Fibroblast of peridontal ligament (primary cell): ENCODE measurements at regions not wholly inside any gene's neighbourhood (a gene's known extent, or its start where the extent isn't known, plus 50 kb on each side); places are given as distances from the start of the nearest gene placed in this dataset.
"Not testable (repeated sequence)": the region's sequence is repeated elsewhere in the genome, so short reads cannot be mapped to it uniquely, and the experiment has no call there.

Source experiments
- DNase-seq: peaks from one replicate; pipeline ENCODE4 v3.0.0-alpha.2; 2010; ENCODE audit errors: extremely low read depth

GRCh38 chr7:86592185-86592584 lies 51.5 kb upstream of the GRM3 start:
- no peak for DNase-seq

DNA sequence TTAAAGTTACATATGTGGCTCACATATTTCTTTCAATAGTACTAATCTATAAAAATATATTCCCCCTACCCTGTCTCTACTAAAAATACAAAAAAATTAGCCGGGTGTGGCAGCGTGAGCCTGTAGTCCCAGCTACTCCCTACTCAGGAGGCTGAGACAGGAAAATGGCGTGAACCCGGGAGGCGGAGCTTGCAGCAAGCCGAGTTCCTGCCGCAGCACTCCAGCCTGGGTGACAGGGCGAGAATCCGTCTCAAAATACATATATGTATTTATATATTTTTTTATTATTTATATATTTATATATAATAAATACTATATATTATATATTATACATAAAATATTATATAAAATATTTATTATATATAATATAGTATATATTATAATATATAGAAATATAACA lies 69.7 kb upstream of the GRM3 start:
- no peak for DNase-seq

- no peak for DNase-seq
Measured at GRCh38 chr7:86558680-86559501, 84.8 kb upstream of the GRM3 start.

- no peak for DNase-seq
Measured at GRCh38 chr7:86534641-86535040, 109.1 kb upstream of the GRM3 start.

DNA sequence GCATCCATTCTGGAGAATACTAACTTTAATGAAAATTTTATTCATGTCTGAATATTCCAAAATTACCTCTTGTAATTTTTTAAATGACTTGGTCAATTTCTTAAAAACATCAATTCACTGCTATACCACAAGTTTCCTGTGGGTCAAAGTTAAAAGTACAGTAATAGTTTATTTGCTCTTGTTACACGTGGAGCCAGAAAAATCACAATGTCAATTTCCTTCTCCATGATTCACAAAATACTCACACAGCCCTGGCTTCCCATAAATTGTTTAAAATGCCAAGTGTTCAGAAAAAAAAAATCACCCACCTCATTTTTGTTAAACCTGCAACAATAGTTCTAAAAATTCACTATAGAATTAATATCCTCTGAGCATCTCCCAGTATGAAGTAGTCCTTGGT lies 139.5 kb upstream of the GRM3 start:
- no peak for DNase-seq

- DNase-seq = no peak
Measured at GRCh38 chr7:86499986-86500385, 143.7 kb upstream of the GRM3 start.

DNA sequence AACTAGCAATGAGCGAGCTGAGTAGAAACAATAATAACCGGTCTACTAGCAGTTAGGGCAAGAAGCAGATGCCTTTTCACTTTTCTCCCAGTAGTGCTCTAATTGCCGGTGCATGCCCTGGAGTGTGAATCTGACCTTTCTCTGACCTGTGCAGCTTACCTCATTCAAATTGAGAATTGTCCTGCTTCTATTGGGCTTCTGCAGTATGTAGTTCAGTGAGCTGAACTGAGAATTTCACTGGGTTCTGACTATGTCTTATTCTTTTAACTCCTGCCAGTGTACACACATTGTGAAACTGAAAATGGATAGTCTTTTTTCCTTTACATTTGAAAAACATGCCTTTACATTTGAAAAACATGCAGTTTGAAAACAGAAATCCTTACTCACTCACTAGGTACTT lies 157.9 kb upstream of the GRM3 start:
- DNase-seq = no peak

DNA sequence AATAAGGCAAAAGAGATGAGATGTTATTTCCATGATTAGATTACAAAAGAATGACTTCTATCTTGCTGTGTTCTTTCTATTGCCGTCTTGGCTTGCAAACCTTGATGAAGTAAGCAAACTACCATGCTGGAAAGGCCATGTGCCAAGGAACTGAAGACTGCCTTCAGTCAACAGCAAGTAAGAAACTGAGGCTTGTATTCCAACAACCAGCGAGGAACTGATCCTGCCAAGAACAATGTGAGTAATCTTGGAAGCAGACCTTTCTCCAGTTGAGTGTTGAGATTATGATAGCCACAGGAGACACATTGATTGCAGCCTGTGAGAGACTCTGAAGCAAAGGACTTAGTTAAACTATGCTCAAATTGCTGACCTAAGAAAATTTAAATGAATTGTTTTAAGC lies 164.6 kb upstream of the GRM3 start:
- DNase-seq = no peak

- no peak for DNase-seq
Measured at GRCh38 chr7:86477343-86477935, 166.3 kb upstream of the GRM3 start.

DNA sequence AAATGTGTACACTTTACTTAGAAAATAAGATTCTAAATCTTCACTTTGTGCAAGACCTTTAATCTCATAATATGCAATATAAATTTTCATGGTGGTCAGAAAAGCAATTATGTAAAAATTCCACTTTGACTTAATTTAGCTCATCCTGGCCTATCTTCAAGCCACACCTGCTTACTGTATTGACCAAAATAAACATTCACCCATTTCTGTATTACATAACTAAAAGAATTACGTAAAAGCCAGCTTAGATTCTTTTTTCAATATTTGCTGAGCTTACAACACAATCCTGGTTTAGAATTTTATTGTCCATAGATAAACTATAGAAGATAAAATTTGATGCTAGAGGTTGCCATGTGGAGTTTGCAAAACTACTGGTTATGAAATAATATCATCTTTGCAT lies 172.9 kb upstream of the GRM3 start:
- no peak for DNase-seq

DNA sequence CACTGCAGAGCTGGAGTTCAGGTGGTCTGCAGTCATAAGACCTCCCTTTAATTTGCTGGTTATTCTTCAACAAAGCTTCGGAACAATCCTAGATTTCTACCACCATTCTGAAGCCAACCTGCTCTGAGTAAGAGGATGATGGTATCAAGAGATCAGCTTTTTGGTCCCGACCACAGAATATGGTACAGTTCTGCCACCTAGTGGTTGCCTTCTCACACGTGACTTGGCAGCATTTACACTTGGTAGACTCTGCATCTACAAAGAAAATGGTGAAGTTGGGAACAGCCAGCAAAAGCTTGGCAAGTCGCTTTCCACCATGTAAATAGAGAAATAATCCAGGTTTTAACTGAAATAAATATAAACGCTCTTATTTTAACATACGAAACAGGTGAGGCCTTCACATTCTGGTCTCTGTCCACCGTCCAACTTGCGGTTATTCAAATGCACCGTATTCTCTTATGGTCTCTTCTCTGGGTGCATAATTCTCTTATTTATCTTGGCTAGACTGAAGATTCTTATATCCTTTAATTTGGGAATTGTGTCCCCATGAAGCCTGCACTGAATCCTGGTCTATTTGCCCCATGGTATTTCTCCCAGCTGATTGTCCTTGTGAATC lies 173.9 kb upstream of the GRM3 start:
- peak; percentile 37 for DNase-seq

DNA sequence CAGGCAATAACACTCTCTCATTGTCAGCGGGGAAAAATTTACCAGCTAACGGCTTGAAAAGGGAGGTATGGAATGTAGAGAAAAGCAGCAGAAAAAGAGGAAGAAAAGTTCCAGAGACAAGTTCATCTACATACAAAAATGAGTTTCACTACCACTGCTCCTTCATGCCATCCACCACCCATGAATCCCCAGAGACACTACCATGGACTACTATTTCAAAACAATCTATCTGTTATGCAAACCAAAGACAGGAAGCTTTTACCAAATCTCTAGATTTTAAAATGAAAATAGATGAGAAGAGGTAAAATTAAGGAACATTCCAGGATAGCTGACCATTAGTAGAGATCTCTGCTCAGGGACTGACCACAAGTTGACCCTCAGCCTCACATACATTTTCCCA lies 189.0 kb upstream of the GRM3 start:
- no peak for DNase-seq

GRCh38 chr7:86453454-86453853 lies 190.3 kb upstream of the GRM3 start:
- DNase-seq = no peak

- no peak for DNase-seq
Measured at GRCh38 chr7:86448856-86449255, 194.9 kb upstream of the GRM3 start.

- no peak for DNase-seq
Measured at GRCh38 chr7:86445285-86445684, 198.4 kb upstream of the GRM3 start.

- no peak for DNase-seq
Measured at GRCh38 chr7:86444245-86444644, 199.5 kb upstream of the GRM3 start.

DNA sequence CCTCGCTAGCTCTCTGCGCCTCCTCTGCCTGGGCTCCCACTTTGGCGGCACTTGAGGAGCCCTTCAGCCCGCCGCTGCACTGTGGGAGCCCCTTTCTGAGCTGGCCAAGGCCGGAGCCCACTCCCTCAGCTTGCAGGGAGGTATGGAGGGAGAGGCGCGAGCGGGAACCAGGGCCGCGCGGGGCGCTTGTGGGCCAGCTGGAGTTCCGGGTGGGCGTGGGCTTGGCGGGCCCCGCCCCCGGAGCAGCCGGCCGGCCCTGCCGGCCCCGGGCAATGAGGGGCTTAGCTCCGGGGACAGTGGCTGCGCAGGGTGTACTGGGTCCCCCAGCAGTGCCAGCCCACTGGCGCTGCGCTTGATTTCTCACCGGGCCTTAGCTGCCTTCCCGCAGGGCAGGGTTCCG lies 203.3 kb upstream of the GRM3 start:
- DNase-seq = not testable (repeated sequence)

DNA sequence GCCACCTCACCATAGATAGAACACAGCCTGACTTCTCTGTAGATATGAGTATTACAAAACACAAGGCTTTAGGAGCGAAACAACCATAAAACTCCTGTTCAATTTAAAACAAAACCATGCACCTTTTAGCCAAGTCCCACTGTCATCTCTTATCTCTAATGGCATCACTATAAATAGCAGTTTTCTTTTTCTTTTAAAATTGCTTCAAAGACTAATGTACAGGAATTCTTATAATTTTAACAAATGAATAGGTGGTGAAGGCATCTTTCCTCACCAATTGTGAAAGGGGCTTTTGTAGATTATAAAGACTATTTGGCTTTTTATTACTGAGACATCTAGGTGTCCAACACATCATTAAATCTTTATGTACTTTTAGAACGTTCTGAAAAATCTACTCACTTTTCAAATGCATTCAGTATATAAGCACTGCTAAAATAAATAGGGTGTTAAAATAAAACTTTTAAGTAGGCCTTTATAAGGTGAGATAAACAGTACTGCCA lies 205.7 kb upstream of the GRM3 start:
- no peak for DNase-seq

- no peak for DNase-seq
Measured at GRCh38 chr7:86431761-86432160, 211.9 kb upstream of the GRM3 start.

DNA sequence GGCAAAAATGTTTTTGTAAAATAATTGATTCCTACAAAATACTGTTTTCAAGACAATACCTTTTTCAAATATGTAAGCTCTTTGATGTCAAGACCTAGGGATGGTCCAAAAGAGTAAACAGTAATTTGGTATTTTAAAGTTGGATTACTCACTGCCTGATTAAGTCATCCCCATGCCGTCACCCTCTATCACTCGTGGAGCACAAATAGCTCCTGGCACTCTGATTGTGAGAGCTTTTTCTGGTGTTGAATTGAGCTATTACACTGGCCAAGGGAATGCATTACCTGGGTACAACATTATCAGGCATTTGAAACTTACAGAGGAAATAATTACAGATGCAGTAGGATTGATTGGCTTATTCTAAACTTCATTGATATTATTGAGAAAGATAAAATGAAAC lies 231.9 kb upstream of the GRM3 start:
- no peak for DNase-seq

DNA sequence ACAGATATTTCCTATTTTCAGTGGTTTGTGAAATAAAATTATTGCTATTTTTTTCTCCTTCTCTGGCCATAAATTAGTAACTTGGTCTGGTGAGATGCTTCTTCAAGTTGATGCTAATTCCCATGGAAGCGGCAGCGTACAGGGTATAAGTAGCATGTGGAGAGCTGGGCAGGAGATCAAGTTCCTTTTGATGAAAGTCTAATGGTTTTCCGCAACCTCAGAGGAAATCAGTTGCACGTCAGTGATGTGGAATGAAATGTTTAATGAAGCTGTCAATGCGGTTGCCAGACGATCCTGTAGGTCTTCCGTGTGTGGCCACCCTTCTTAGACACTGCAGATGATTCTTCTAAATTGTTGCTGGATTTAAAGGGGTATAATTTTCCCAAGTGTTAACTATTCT lies 236.4 kb upstream of the GRM3 start:
- DNase-seq = no peak

DNA sequence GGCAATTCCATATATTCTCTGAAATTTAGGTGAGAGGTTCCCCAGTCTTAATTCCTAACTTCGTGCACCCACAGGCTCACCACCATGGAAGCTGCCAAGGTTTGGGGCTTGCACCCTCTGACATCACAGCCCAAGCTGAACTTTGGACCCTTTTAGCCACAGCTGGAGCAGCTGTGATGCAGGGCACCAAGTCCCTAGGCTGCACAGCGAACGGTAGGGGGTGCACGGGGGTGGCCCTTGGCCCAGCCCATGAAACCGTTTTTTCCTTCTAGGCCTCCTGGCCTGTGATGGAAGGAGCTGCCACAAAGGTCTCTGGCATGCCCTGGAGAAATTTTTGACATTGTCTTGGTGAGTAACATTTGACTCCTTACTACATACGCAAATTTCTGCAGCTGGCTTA lies 251.9 kb upstream of the GRM3 start:
- DNase-seq = no peak

DNA sequence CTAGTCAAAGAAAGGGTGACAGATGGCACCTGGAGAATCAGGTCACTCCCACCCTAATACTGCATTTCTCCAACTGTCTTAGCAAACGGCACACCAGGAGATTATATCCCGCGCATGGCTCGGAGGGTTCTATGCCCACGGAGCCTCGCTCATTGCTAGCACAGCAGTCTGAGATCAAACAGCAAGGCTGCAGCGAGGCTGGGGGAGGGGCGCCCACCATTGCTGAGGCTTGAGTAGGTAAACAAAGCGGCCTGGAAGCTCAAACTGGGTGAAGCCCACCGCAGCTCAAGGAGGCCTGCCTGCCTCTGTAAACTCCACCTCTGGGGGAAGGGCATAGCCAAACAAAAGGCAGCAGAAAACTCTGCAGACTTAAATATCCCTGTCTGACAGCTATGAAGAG lies 268.1 kb upstream of the GRM3 start:
- not testable (repeated sequence) for DNase-seq
